ENCODE measurements at regions not wholly inside any gene's neighbourhood (a gene's known extent, or its start where the extent isn't known, plus 50 kb on each side); places are given as distances from the start of the nearest gene placed in this dataset.
"Not testable (repeated sequence)": the region's sequence is repeated elsewhere in the genome, so short reads cannot be mapped to it uniquely, and the experiment has no call there.

DNA sequence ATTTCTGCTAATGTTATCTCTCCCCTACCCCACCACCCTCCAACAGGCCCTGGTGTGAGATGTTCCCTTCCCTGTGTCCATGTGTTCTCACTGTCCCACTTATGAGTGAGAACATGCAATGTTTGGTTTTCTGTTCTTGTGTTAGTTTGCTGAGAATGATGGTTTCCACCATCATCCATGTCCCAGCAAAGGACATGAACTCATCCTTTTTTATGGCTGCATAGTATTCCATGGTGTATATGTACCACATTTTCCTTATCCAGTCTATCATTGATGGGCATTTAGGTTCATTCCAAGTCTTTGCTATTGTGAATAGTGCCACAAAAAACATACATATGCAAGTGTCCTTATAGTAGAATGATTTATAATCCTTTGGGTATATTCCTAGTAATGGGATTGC lies 104.5 kb downstream of the ZNF33B start:
- DNase-seq (ENCODE audit: low spot score), result not testable (repeated sequence)

DNA sequence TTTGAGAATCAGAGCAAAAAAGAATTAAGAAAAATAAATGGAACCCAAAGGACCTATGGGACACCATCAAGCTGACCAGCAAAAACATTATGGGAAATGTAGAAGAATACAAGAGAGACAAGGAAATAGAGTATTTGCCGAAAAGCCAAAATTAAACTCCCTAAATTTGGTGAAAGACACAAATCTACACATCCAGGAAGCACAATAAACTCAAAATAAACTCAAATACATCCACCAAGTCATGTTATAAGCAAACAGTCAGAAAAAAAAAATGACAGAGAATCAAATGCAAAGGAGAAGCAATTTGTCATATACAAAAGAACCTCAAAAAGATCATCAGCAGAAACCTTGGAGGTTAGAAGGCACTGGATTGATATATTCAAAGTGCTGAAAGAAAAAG lies 105.4 kb downstream of the ZNF33B start:
- no peak for DNase-seq (ENCODE audit: low spot score)

DNA sequence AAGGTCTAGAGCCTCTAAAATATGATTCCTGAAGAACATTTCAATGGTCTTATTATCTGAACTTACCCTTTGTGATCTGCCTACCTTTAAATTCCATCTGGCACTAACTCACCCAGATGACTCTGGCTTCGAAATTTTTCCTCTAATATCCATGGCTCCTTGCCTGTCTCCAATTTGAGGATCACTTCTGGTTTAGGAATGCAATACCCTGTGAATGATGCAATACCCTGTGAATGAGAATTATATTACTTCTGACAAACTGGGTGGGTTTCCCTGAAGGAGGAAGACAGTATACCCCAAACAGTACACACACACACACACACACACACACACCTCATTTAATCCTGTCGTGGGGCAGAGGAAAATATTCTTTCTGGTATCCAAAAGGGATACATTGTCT lies 115.3 kb downstream of the ZNF33B start:
- DNase-seq (ENCODE audit: low spot score), result no peak

DNA sequence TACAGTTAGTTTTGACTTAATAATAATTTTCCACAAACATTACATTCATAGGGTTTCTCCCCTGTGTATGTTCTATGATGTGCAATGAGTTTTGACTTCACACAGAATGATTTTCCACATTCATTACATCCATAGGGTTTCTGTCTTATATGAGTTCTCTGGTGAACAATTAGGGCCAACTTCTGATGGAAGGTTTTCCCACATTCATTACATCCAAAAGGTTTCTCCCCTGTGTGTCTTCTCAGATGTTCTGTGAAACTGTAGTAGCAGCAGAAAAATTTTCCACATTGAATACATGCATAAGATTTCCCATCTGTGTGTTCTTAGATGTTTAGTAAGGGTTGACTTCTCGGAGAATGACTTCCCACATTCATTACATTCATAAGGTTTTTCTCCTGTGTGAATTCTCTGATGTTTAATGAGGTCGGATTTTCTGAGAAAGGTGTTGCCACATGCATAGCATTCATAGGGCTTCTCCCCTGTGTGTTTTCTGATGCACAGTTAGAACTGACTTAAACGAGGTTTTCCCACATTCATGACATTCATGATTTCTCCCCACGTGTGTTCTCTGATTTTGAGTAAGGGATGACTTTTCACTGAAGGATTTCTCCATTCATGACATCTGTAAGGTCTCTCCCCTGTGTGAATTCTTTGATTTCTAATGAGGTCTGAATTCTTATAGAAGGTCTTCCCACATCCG lies 118.5 kb downstream of the ZNF33B start:
- no peak for DNase-seq (ENCODE audit: low spot score)

DNA sequence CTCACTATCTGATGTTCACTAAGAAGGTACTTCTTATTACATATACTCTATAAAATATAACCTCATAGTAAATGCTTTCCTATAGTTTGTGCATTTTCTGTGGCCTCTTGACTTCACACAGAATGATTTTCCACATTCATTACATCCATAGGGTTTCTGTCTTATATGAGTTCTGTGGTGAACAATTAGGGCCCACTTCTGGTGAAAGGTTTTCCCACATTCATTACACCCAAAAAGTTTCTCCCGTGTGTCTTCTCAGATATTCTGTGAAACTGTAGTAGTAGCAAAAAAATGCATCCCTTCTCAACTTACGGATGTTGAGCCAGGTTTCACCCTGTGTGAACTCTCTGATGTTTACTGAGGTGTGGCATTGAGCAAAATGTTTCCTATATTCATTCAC lies 119.3 kb downstream of the ZNF33B start:
- no peak for DNase-seq (ENCODE audit: low spot score)

DNA sequence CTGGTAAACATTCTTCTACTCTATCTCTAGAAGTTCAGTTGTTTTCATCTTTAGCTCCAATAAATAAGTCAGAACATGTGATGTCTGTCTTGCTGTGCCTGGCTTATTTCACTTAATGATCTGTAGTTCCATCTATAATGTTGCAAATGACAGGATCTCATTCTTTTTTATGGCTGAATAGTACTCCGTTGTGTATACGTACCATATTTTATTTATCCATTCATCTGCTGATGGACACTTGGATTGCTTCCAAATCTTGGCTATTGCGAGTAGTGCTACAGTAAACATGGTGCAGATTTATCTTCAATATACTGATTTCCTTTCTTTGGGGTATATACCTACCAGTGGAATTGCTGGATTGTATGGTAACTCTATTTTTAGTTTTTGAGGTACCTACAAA lies 124.4 kb downstream of the ZNF33B start:
- DNase-seq (ENCODE audit: low spot score), result no peak

DNA sequence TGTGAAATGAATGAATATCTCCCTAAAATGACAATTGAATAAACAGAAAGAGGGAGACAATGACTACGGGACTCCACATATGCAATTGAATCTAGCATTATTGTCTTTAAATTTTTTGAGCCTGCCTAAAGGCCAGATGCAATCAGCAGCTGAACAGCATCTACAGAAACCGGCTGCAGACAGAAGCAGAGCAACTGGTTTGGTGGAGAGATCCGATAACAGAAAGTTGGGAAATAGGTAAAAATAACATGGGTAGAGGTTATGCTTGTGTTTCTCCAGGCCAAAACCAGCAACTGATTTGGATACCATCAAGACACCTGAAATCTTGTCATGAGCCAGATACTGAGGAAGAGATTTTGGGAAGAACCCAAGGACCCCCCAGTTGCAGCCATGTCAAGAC lies 146.6 kb downstream of the ZNF33B start:
- DNase-seq (ENCODE audit: low spot score), result no peak

DNA sequence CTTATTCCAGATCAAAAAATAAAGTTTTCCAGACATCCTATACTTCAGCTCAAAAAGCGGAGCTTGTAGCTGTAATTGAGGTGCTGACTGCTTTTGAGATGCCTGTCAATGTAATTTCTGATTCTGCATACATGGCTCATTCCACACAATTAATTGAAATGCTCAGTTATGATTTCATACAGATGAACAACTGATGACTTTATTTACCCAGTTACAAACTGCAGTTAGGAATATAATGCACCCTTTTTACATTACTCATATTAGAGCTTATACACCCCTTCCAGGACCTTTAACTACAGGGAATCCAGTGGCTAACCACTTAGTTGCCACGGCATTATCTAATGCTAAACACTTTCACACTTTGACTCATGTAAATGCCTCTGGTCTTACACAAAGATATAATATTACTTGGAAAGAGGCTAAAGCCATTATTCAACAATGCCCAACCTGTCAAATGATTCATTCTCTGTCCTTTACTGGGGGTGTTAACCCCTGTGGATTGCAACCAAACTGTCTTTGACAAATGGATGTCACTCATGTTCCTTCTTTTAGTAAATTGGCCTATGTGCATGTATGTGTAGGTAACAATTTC lies 147.3 kb downstream of the ZNF33B start:
- no peak for DNase-seq (ENCODE audit: low spot score)

DNA sequence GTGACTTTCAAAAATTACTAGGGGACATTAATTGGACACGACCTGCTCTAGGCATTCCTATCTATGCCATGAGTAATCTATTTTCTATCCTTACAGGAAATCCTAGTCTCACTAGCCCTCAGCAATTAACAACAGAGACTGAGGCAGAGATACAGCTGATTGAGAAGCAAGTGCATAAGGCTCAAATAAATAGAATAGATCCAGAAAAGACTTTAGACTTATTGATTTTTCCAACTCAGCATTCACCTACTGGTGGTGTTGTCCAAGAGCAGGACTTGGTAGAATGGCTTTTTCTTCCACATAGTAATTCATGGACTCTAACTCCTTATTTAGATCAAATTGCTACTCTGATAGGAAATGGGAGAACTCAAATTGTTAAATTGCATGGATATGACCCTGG lies 148.0 kb downstream of the ZNF33B start:
- DNase-seq (ENCODE audit: low spot score), result no peak

DNA sequence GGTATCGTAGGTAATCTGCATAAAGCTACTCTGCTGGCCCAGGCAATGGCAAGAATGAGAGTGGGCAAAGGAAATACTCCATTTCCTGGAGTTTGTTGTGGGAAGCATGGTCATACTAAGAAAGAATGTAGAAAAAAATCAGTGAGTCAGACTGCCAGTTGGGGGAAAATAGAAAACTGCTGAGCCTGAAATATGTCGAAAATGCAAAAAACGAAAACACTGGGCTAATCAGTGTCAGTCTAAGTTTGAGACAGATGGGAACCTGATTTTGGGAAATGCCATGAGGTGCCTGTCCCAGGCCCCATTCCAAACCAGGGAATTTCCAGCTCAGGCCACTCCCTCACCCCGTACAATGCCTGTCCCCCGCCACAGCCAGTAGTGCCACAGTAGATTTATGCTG lies 150.0 kb downstream of the ZNF33B start:
- peak; percentile 19 for DNase-seq (ENCODE audit: low spot score)

DNA sequence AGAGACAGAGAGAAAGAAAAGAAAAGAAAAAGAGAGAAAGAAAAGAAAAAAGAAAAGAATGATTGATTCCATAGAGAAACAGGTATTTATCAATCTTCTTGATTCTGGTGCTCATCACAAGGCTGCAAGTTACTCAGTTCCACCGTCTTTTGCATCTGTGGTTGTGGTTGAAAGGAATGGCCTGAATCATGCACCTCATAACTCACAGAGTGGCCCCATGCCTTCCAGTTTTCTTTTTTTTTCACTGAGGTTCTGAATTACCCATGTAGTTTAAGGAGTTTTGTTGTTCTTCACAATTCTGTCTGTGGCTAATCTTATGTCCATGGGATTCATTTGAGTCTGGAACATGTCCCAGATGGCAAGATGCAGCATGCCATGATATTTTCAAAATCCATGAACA lies 156.0 kb downstream of the ZNF33B start:
- DNase-seq (ENCODE audit: low spot score), result no peak

DNA sequence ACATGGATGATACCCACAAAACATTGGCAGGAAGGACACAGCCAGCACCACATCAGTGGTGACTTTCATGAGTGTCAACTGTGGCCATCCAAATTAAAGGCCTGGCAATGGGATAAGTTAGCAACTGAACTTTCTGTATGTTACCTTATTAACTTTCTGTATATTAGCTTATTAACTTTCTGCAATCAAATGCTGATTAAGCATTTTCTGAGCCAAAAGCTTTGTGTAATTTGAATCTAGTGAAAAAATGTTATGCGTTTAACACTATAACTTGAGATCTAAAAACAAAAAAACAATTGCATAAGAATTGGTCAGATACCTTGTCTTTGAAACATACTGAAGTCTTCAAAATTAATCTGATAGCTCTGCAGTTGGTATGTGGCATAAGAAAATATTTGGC lies 159.3 kb downstream of the ZNF33B start:
- no peak for DNase-seq (ENCODE audit: low spot score)

DNA sequence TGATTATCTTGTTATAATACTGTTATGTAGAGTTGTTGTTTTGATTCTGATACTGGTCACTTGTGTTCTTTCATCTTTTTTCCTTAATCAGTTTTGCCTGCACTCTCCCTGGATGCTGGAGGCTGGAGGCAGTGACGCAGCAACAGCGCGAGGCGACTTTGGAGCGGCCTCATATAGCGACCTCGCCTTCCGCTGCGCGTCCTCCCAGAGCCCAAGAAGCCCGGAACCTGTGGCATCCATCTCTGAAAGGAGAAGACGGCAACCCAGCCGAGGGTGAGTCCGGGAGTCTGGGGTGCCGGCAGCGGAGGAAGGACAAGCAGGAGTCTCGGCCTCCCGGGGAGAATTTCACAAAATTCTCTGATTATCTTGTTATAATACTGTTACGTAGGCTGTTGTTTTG lies 161.2 kb downstream of the ZNF33B start:
- no peak for DNase-seq (ENCODE audit: low spot score)

DNA sequence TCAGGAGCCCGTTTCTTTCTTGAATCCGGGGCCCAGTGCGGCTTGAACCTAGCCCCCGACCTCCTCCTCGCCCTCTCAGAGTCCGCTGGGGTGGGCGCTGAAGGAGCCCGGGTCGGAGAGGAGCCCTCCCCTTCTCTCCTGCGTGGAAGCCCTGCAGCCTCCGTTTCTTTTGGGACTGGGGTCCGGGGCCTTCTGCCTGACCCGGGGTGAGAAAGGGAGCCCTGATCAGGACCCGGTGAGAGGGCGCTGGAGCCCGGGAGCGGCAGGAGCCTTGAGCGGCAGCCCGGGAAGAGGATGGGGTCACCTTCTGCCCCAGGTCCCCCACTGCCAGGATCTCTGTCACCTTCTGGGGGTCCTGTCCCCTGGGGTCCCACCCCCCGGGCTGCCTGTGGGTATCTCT lies 162.3 kb downstream of the ZNF33B start:
- DNase-seq (ENCODE audit: low spot score), result no peak

DNA sequence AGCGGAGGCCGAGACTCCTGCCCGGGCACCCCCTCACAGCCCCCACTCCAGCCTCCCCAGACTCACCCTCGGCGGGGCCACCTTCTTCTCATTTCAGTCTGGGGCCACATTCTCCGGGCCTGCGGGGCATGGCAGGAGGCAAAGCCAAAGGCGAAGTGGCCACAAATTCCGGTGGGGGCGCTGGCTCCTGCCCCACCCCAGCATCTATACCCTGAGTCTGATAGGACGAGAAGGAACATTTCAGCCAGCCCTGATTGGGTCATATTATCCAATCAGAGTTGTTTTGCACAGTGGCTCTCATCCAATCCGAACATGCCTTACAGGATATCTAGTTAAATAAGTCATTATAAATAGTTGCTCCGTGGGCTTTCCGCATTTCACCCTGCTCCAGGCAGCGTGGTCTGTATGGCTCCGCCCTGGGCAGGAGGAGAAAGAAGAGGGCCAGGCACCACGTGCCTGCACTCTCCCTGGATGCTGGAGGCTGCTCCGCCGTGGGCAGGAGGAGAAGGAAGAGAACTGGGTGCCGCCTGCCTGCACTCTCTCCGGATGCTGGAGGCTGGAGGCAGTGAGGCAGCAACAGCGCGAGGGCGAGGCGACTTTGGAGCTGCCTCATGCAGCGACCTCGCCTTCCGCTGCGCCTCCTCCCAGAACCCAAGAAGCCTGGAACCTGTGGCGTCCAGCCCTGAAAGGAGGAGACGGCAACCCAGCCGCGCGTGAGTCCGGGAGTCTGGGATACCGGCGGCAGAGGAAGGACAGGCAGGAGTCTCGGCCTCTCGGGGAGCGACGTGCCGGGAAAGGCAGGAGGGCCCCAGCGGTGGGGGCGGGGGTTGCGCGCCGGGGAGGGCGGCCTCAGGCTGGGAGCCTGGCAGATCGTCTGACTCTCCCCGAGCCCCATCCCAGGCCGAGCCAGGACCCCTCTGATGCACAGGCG lies 162.9 kb downstream of the ZNF33B start:
- peak; percentile 36 for DNase-seq (ENCODE audit: low spot score)

DNA sequence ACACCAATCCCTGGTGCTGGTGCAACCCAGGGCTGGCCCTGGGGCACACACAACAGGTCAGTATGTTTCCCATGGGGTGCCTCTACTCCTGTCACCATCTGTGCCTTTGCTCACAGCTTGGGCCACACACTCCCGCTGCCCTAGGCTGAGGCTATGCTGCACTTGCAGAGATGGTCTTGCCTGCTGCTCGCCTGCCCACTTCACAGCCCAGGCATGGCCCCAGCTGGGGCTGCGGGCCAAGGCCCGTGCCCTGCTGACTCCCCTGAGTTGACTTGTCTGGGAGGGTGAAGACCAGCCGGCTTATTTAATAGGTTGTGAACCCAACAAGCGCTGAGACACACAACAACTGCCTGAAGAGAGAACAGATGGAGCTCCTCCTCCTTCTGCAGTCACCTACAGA lies 184.1 kb downstream of the ZNF33B start:
- DNase-seq (ENCODE audit: low spot score), result no peak

DNA sequence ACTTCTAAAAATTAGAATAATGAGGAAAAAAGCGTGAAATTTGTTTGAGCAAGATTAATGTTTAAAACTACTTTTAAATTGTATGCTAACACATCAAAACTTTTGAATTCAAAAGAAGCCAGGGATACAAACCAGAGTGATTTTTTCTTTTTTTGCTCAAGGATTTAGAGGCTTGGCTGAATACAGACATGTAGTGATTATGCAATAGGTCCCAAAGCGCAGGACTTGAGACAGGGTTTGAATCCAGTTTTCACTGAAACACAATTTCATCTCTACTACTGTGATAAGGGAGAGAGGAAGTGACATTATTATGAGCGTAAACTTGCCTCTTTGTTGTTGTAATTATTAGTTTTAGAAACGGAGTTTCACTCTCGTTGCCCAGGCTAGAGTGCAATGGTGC lies 207.3 kb downstream of the ZNF33B start:
- no peak for DNase-seq (ENCODE audit: low spot score)

DNA sequence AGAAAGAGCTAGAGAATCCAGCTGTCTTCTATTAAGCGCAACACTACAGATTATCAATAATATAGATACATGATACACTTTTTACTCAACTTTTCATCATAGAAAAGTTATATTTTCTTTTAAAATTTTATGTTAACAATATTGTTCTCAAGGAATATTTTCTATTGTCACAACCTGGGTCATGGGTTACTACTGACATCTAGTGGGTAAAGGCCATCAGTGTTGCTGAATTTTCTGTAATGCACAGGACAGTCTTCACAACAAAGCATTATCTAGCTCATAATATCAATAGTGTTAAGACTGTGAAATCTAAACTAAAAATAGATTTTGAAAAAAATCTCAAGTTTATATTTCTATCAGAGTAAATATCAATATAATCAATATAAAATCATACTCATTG lies 209.8 kb downstream of the ZNF33B start:
- DNase-seq (ENCODE audit: low spot score), result no peak

DNA sequence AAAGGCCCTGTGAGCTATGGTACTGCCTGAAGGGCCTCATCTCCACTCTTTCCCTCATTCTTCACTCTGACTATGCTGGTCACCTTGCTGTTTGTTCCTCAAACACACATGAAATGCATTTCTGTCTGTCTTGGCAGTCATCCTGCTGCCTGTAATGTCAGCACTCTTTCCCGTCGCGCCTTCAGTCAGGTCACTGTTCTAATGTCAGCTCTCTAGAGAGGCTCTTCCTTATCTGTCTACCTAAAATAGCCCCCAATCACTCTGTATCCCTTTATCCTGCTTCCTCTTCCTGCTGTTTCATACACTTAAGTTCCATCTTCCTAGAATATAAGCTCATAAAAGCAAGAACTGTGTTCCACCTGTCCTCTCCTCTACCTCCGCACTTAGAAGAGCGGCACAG lies 215.5 kb downstream of the ZNF33B start:
- no peak for DNase-seq (ENCODE audit: low spot score)

DNA sequence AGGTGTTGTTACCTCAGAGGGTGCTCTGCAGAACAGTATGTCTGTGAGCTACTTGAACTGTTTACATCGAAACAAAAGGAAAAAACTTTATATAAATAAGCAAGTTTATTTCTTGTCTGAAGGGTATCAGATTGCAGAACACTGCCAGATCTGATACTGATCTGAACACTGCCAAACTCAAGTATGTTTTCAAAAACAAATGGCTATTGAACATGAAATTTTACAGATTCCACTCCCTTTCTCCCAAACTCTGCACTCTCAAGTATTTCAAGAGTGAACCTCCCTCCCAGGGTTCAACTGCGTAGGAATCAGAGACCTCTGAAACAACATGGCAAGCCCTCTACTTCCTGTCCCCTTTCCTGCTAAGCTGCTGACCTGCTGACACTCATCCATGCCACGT lies 216.6 kb downstream of the ZNF33B start:
- no peak for DNase-seq (ENCODE audit: low spot score)

DNA sequence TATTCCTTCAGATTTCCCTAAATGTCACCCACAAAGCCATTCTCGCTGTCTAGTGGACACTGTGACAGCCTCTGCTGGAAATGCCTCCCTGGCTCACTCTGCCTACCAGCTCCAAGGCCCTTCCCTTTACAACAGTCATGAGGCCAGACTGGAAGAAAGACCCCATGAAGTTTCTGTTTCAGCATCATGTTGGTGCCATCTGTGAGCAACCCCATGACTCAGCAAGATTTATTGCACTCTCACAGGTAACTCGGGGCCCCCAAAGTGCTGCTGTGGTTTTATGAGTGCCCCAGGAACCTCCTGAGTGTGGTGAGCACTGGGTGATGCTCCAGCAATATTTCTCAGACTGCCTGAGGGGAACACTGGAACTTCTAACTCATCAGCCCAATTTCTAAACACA lies 218.6 kb downstream of the ZNF33B start:
- no peak for DNase-seq (ENCODE audit: low spot score)

DNA sequence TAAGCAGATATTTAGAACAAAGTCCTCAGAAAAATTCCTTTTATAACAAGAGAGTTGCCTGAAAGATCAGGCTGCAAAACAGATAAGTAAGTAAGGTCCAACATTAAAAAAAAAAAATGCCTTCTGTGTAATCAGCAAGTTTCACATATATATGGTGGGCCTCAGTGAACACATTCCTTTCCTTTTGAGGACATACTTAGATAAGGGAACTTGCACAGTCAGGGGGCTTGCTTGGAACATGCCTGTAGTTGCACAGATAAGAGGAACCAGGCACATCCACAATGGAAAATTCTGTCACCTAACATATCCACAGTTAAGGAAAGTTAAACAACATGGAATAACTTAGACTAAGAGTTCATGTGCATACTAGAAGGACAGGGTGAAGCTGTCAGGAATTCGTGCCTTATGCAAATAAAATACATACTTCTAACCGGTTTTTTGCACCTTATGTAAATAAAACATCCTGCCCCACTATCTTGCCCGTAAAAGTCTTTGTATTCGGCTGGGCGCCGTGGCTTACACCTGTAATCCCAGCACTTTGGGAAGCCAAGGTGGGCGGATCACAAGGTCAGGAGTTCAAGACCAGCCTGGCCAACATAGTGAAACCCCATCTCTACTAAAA lies 257.3 kb downstream of the ZNF33B start:
- no peak for DNase-seq (ENCODE audit: low spot score)

Data from umbilical cord (tissue), 1 donor.